Activated T-helper 1 cell treated with anti-CD3 and anti-CD28 coated beads, Interleukin-2, amount 50 U/mL, for 16 hours (primary cell): ENCODE measurements at regions not wholly inside any gene's neighbourhood (a gene's known extent, or its start where the extent isn't known, plus 50 kb on each side); places are given as distances from the start of the nearest gene placed in this dataset.

Source experiments
- DNase-seq, 2 donors: peaks; one replicate each; pipeline ENCODE4 v3.0.0-alpha.2; 2020; ENCODE audit warnings: low read depth in 1 of 2, low spot score in 1 of 2

GRCh38 chr7:32266932-32267475 lies 196.8 kb upstream of the PDE1C start:
- no peak for DNase-seq

GRCh38 chr7:32264702-32265284 lies 194.6 kb upstream of the PDE1C start:
- DNase-seq = no peak

- DNase-seq = no peak
These were observed 193.4 kb upstream of the PDE1C start for GRCh38 chr7:32263611-32264010.

- DNase-seq = no peak
These were observed 192.1 kb upstream of the PDE1C start for GRCh38 chr7:32262315-32262714.

GRCh38 chr7:32259931-32260596 lies 189.9 kb upstream of the PDE1C start:
- DNase-seq = no peak

GRCh38 chr7:32258265-32258664 lies 188.1 kb upstream of the PDE1C start:
- no peak for DNase-seq

- DNase-seq = no peak
These were observed 187.4 kb upstream of the PDE1C start for GRCh38 chr7:32257621-32258020.

- no peak for DNase-seq
These were observed 186.6 kb upstream of the PDE1C start for GRCh38 chr7:32256811-32257210.

- DNase-seq = no peak
These were observed 186.2 kb upstream of the PDE1C start for GRCh38 chr7:32256376-32256775.

GRCh38 chr7:32255036-32255435 lies 184.8 kb upstream of the PDE1C start:
- no peak for DNase-seq

GRCh38 chr7:32253299-32253698 lies 183.1 kb upstream of the PDE1C start:
- DNase-seq = no peak

- no peak for DNase-seq
These were observed 181.5 kb upstream of the PDE1C start for GRCh38 chr7:32251659-32252058.

- no peak for DNase-seq
These were observed 180.5 kb upstream of the PDE1C start for GRCh38 chr7:32250471-32251260.

GRCh38 chr7:32250003-32250402 lies 179.8 kb upstream of the PDE1C start:
- DNase-seq = no peak

GRCh38 chr7:32248522-32248921 lies 178.3 kb upstream of the PDE1C start:
- DNase-seq = no peak

GRCh38 chr7:32244806-32245345 lies 174.7 kb upstream of the PDE1C start:
- no peak for DNase-seq

GRCh38 chr7:32243687-32244290 lies 173.6 kb upstream of the PDE1C start:
- DNase-seq = no peak

- no peak for DNase-seq
These were observed 172.2 kb upstream of the PDE1C start for GRCh38 chr7:32242436-32242835.

GRCh38 chr7:32241636-32242035 lies 171.4 kb upstream of the PDE1C start:
- DNase-seq = no peak

GRCh38 chr7:32239764-32240163 lies 169.6 kb upstream of the PDE1C start:
- no peak for DNase-seq

GRCh38 chr7:32228601-32229000 lies 158.4 kb upstream of the PDE1C start:
- no peak for DNase-seq
